GM12891 (cell line): ENCODE measurements at regions not wholly inside any gene's neighbourhood (a gene's known extent, or its start where the extent isn't known, plus 50 kb on each side); places are given as distances from the start of the nearest gene placed in this dataset.
"Not testable (repeated sequence)": the region's sequence is repeated elsewhere in the genome, so short reads cannot be mapped to it uniquely, and the experiment has no call there.

Experiments
- PAX5 ChIP-seq: IDR thresholded peaks from 2 replicates; pipeline ENCODE4 v1.6.1; 2011; ENCODE audit warnings: low read length, moderate library complexity, mild to moderate bottlenecking; ENCODE audit not compliant: insufficient read depth, severe bottlenecking
- POLR2A ChIP-seq: IDR thresholded peaks from 2 replicates; pipeline ENCODE4 v1.6.1; 2011; ENCODE audit warnings: low read depth, low read length, control low read depth
- POLR2AphosphoS5 ChIP-seq: IDR thresholded peaks from 2 replicates; pipeline ENCODE4 v1.6.1; 2011; ENCODE audit warnings: low read depth, low read length, control low read depth
- SPI1 ChIP-seq: IDR thresholded peaks from 2 replicates; pipeline ENCODE4 v1.6.1; 2011; ENCODE audit warnings: low read depth, low read length, control low read depth

GRCh38 chr1:120271561-120272221 is 95.4 kb upstream of the SEC22B start:
- TF ChIP-seq POLR2A, POLR2AphosphoS5, SPI1, PAX5: not testable (repeated sequence)
